Stimulated activated CD4-positive, alpha-beta T cell treated with anti-CD3 and anti-CD28 coated beads, Interleukin-4, amount 100 ng/mL, for 48 hours (primary cell): ENCODE measurements at regions not wholly inside any gene's neighbourhood (a gene's known extent, or its start where the extent isn't known, plus 50 kb on each side); places are given as distances from the start of the nearest gene placed in this dataset.

Source experiments
- DNase-seq, 2 donors: peaks; one replicate each; pipeline ENCODE4 v3.0.0-alpha.2; 2020; ENCODE audit warnings: low read depth in 2 of 2

DNA sequence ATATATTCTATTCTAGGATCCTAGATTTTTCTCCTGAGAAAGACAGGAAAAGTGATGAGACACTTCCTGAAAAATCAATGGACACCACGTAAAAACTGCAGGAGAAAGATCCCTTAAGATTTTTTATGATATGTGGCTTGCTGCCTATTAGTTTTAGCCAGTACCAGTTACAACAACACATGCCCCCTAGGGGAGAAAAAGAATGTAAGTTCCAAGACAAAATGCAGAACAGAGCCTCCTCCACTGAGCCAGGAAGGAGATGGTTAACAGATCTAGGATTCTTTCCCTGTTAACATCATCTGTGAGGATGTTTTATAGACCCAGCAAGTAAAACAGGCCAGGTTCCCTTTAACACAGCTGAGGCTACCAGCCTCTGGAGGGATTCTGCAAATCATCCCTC is 574.7 kb downstream of the TLE4 start:
- no peak for DNase-seq

DNA sequence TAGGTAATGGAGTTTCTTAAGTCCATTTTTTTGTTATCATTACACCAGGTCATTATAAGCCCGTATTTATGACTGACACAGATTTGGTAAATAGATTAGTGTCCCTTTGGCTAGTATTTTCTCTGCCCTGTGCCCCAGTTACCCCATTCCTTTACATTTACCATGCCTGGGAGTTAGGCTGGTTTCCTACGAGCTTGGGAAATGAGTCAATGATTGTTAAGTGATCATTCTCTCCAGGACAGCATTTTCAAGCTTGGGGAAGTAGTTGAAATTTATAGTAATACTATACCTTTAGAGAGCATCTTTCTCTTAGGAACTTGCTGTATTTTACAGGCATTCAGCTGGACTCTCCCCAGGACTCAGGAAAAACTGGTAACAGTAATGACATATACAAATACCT is 573.1 kb downstream of the TLE4 start:
- DNase-seq = no peak

DNA sequence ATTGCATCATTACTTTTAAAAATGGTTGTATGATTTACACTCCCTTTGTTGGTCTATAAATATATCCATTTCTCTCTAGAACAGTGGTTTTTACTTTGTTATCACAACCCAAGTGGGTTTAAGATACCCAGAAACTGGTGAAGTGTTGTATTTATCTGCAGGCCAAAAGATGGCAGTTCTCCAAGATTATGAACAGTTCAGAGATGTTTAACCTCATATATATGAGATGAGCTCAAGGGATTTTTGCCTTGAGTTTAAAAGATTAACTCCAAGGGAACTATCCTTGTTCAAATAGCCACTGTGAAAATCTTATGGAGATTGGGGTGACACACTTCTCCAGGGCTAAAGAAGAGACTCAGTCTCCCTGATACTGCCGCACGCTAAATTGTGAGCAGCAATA is 572.6 kb downstream of the TLE4 start:
- DNase-seq = no peak

DNA sequence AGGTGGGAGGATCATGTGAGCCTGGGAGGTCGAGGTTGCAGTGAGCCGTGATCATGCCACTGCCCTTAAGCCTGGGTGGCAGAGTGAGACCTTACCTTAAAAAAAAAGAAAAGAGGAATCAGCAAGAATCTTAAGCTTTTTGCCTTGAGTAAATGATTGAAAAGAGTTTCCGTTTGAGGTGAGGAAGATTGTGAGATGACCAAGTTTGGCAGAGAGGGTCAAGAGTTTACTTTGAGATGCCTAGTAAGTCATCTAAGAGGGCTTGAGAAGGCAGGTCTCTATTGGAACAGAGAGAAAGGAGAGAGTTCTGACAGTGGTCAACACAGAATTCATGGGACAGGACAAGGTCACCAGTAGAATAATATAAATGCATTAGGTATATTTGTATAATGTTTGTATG is 572.1 kb downstream of the TLE4 start:
- DNase-seq = no peak

DNA sequence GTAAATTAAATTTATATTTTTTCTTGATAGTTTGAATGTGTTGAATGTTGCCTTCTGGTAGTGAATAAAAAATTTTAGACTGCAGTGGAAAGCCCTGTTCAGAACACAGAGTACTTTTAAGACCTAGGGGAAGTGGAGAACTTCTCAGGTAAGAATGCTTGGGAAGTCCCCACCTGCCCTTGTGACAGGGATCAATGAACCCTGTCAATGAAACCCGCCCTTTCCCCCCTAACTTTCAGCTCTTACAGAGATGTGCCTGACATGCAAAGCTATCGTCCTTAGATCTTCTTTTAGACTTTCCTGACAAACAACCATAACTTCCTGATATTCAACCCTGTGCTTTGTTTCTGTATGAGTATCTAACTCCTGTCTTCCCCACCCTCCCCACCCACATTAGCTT is 562.7 kb downstream of the TLE4 start:
- DNase-seq = no peak

DNA sequence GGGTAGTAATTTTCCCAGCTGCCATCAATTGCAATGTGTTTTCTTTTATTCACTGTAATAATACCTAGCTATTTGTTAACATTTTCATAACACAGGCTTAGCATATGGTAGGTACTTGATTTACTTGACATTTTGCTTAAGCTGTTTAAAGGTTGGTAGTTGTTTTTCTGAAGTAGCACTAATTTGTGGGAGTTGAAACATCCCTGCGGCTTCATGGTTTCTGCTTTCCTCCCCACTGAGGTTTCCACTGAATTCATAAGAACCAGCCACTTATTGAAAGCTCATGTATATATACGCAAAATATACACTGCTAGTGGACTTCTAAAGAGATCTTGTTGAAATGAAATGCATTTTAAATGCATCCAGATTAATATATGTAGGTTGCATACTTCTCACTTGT is 559.9 kb downstream of the TLE4 start:
- DNase-seq = no peak

DNA sequence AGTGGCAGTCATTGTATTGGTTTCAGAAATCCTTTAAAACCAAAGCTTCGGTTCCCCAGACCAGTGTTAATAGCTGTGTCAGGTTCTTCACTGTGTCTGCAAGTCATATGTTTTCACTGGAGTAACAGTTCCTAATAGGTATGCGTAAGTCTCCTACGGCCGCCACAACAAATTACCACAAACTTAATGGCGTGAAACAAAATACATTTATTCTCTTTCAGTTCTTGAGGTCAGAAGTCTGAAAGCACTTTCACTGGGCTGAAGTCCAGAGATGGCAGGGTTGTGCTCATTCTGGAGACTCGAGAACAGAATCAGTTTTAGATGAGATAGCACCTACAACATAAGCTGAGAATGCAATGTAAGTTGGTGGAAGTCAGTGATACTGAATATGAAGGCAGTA is 556.2 kb downstream of the TLE4 start:
- no peak for DNase-seq

DNA sequence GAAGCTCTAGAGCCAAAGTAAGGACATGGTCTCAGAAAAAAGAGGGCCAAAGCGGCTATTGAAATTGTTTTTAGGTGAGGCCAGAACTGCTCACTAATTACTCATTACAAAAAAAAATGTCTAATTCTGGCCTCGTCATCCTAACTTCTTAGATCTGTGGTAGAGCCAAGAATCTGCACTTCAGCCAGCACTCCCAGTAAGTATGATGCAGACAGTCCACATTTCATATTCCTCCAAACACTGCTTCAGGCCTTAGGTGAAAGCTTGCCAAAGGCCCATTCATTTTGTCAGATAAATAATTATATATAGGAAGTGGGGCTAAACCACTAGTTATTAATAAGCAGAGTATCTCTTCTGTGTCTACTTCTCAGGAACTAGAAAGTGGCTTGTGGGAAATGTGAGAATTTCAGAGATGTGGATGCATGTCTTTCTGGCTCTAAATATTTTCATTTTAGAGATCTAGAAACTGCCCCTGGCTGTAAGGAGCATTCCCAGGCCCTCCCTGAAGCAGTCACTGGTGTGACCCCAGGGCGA is 554.0 kb downstream of the TLE4 start:
- DNase-seq = no peak

DNA sequence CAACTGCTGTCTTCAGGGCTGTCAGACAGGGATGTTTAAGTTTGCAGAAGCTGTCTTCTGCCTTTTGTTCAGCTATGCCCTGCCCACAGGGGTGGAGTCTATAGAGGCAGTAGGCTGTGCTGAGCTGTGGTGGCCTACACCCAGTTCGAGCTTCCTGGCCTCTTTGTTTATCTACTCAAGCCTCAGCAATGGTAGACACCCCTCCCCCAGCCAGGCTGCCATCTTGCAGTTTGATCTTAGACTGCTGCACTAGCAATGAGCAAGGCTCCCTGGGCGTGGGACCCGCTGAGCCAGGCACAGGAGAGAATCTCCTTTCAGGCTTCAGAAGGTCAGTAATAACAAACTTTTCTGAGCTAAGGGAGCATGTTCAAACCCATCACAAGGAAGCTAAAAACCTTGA is 545.3 kb downstream of the TLE4 start:
- no peak for DNase-seq

DNA sequence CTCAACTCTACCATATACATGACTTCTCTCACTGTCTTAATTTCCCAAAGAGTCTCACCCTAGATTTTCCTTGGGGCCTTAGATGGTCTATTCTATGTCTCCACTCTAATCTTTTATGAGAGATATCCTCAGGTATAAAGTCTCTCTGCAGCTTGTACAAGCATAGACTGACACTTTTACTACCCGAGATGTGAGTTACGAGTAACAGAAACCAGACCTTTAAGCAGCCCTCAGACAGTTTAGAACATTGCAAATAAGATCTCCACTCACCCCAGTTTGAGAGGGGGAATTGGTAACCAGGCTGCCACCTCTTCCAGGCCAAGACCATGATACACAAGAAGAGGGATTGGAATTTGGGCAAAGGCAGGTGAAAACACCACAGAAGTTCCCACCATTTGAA is 542.5 kb downstream of the TLE4 start:
- no peak for DNase-seq

DNA sequence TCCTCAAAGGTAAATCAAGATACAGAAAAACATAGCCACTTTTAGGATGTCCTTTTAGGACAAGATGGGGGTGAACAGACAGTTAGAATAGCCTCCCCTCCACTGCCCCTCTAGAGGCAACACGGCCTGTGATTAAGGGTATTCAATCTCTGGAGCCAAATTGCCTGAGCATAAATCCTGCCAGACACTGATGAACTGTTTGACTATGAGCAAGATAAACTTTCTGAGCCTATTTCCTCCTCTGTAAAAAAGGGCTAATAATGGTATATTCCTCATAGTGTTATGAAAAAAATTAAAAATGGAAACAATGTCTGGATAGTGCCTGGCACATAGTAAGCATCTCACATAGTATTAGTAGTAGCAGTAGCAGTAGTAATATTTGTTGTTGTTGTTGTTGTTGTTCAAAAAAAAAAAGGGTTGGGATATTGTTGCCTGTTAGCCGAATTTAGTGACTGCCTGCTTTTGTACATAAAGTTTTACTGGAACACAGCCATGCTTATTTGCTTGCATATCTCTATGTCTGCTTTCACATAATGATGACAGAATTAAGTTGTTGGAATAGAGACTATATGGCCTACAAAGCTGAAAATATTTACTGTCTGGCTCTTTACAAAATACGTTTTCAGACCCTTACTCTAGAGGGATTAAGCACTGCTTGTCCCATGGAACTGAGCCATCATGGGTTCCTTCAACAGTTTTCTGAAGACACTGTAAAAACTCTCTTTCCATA is 536.3 kb downstream of the TLE4 start:
- no peak for DNase-seq

DNA sequence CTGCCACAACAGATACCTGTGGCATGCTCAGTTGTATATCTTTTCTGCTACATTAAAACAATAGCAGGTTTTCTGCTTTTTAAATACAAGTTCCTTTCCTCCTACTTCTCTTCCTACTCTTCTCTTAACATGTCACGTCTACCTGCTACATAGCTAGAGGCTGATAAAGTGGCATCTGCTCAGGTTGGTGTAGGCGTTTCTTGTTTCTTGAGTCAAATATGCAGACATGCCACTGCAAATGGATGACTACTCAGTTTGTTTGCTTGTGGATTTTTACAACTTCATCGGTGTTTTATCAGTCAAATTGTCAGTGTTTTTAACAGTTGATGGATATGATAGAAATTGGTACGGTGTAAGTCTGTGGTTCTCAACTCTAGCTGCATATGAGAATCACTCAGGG is 525.7 kb downstream of the TLE4 start:
- DNase-seq = no peak

DNA sequence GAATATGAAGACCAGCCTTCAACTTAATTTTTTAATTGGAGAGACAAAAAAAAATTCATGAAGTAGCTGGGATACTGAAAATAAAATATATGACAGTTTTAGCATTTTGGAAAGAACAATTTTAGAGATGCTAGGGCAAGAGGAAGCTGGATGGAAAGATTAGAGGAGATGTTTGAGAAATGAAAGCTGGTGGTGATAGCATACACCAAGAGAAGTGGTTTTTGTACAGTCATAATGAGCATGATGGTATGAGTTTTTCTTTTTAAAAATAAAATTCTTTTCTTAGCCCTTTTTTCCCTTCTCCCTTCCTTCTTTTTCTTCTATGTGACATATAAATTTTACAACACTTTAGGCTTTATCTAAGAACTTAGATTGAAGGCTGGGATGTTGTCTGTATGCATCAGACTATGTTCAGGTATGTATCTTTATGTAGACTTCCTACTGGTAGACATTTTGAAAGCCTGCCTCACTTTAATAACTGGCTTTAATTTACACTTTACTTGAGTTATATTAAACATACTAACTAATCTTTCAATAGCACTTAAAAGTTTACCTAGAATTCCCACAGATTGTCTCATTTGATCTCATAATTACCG is 522.5 kb downstream of the TLE4 start:
- DNase-seq = no peak

DNA sequence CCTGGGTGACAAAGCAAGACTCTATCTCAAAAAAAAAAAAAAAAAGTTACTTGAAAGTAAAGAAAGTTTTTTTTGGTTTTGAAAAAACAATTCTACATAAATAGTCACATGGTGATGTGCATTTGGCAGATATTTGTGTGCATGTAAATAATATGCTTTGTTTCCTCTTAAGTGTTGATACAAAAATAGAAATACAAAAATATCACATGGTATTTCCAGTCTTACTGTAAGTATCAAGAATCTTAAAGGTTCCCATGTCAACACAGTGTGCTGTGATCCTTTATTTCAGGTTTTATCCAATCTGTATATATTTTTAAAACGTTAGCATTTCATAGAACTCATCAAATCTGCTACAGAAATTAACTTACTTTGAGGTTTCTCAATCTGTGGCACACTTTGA is 521.9 kb downstream of the TLE4 start:
- DNase-seq = no peak

DNA sequence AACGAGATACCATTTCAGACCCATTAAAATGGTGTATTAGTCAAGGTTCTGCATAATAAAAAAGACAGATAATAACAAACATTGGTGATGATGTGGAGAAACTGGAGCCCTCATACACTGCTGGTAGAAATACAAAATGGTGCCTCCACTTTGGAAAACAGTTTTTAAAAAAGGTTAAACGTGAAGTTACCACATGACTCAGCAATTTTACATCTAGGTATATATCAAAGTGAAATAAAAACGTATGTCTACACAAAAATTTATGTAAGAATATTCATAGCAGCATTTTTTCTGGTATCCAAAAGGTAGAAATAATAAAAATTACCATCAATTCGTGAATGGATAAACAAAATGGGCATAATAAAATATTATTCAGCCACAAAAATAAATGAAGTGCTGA is 519.8 kb downstream of the TLE4 start:
- DNase-seq = no peak

DNA sequence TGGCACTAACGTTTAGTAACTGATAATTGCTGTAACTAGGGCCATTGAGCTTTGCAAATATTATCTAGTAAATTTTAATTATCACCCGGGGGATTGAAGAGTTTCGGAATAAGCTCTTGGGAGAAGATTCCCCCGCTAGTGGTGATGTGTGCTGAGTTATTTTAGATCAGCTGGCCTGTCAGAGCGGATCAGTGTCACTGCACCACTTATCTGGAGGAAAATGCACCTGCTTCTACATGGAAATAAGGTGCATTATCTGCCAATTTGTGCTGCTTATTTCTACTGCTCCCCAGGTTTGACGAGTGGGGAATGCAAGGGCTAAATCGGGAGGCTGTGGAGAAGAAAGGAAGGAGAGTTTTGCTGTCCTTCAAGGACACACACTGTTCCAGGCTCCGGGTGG is 518.6 kb downstream of the TLE4 start:
- no peak for DNase-seq

DNA sequence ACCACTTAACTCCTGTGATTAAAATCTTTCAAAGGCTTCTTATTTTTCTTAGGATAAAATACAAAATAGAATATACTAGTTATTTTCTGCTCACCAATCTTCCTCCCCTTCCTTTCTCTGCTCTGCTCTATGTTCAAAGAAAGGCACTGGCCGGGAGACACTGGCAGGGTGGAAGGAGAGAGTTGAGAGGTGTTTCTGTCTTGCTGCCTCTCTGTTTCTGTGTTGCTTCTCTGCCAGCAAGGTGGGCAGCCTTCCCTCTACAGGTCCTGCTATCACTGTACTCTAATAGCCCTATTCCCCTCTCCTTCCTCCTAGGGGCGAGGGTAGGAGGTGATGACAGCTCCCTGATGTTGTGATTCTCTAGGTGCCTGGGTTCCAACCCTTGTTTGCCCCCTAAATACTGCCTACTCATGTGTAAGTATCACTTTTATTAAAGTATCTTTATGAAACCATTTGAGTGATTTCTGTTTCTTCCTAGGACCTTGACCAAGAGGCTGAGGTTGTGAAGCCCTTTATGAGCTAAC is 515.1 kb downstream of the TLE4 start:
- DNase-seq = no peak

DNA sequence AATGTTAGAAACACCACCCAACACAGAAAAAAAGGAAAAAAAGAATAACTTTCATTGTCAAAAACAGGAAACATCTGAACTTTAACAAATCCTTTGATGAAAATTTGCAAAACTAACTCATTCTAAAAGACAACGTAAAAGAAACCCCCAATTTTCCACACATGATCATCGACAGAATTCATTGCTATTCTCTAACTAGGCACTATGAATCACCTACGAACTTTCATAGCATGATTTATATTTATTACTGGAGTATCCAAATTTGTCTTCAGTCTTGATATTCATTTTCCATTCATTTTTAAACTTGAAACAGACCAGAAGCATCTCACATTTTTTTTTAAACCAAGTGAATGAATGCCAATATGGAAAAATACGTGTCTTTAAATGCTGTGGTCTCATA is 514.6 kb downstream of the TLE4 start:
- no peak for DNase-seq

DNA sequence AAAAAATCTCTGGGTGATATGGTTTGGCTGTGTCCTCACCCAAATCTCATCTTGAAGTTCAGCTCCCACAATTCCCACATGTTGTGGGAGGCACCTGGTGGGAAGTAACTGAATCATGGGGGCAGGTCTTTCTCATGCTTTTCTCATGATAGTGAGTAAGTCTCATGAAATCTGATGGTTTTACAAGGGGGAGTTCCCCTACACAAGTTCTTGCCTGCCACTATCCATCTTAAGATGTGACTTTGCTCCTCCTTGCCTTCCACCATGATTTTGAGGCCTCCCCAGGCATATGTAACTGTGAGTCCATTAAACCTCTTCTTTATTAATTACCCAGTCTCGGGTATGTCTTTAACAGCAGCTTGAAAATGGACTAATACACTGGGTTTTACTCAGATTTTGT is 513.9 kb downstream of the TLE4 start:
- no peak for DNase-seq

DNA sequence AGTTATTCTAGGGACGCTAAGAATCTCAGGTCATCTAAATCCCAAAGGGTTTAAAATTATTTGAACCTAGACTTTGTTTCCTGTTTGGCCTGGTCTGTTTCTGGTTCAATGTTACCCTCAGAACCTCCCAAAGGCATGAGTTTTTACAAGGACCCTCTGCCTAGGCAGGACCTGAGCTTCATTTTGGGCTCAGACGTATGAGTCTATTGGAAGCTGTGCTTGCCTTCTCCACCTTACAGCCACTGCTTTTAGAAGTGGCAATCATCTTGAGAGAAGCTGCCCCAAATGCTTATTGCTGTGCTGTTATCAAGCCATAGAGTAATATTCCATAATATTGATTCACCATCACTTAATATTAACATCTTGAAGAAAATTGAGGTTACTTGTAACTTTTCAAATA is 510.4 kb downstream of the TLE4 start:
- DNase-seq = no peak

DNA sequence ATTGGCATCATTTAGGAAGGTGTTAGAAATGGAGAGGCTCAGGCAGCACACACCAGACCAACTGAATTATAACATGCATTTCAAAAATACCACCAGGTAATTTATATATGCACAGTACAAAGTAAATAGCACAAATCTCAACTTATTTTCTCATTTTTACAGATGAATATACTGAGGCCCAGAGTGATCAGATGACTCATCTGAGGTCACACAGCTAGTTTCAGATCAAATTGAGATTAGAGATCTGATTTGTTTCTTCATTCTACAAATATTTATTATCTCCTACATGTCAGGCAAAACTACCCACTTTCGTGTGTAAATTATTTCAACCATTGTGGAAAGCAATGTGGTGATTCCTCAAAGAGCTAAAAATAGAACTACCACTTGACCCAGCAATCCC is 507.1 kb downstream of the TLE4 start:
- no peak for DNase-seq

DNA sequence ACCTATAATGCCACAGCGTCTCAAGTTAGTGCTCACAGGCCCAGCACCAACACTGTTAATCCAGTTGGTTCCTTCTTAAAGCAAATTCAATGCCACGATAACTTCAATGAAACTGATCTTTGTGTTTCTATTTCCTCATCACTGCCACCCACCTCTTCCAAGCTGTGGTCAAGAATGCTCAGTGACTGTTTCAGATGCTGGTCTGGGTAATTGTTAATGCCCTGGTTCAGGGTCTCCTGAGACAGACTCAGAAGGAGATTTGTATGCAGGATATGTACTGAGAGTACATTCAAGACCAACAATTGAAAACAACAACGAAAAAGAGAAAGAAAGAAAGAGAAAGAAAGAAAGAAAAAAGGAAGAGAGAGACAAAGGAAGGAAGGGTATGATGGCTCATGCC is 505.3 kb downstream of the TLE4 start:
- DNase-seq = no peak

DNA sequence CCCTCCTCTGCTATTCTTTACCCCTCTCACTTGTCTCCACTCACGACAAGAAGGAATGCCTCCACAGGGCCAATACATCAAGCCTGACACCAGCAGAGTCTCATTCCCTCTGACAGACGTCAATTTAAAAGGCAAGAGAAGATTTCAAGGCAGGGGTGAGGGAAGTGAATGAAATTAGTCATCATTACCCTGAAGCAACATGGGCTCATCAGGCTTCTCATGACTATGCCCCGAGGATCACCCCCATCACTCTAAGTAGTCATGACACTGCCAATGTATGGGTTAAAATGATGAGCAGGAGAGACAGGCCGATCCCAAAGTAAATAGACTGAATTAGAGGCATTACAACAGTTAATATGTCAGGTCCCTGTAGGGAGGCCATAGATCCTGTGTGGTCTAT is 504.4 kb downstream of the TLE4 start:
- DNase-seq = no peak

DNA sequence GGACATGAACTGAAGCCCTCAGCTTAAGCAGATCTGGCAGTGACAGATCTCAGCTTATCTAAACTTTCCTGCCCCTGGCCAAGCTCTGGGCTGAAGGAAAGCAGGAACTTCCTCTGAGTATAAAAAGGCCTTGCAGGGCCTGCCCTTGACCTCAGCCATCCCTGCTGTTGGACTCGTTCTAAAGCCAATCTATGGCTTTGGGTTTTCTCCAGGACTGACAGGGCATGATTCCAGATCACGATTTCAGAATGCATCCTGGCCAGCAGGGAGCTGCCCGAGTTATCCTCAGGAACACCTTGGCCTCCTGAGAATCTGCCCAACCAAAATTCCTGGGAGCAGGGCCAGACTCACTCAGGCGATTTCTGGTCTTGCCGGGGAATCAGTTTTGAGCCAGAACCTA is 502.7 kb downstream of the TLE4 start:
- no peak for DNase-seq
